ENCODE measurements at regions not wholly inside any gene's neighbourhood (a gene's known extent, or its start where the extent isn't known, plus 50 kb on each side); places are given as distances from the start of the nearest gene placed in this dataset.
A peak's percentile ranks its signal among the peaks of the same experiment; 100 is the strongest.
"Not testable (repeated sequence)": the region's sequence is repeated elsewhere in the genome, so short reads cannot be mapped to it uniquely, and the experiment has no call there.

- no peak overlapping the region for H3K4me3 ChIP-seq (ENCODE audit: low read depth, low read length)
- DNase-seq (ENCODE audit: low read depth), result no peak
- no peak for TF ChIP-seq CTCF (conservative IDR thresholded peaks at IDR 0.05; ENCODE audit: low read depth, low read length)
Observed at GRCh38 chr1:99501871-99502270, 144.0 kb upstream of the PALMD start.

DNA sequence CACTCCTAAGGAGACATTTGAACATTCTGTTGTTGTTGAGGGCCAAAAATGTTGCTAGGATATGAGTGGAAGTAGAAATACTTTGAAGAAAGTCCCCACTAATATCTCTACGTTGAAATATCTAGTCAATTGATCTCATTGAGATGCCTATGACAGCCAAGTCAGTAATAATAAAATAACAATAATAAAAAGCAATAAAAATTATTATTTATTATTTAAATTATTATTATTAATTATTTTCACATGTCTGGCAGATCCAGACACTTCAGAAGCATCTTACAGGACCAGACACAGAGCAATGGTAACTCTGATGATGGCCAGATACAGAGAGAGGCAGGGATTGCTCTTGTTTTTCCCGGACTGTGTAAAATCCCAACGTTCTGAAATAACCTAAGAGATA is 143.5 kb upstream of the PALMD start:
- H3K4me3 ChIP-seq (ENCODE audit: low read depth, low read length), result no peak overlapping the region
- TF ChIP-seq CTCF (conservative IDR thresholded peaks at IDR 0.05; ENCODE audit: low read depth, low read length), result no peak
- DNase-seq (ENCODE audit: low read depth), result no peak

DNA sequence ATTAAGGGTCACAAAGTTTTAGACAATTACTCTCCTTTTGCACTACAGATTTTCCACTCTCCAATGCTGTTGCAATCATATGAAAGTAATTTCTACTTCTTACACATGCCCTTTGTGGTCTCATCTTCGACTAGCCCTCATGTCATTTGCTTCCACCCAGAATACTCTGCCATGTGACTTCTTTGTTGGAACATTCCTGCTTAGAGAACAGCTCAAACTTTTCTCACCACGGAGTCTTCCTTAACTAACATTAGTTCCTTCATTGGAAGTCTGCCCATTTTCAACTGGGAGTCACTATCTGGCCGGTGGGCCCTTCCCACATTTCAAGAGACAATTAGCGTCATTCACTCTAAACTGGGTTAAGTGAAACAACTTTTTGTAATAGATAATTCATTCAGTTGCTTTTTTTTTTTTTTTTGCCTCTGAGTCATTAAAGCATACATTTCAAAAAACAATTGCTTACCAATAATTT is 142.6 kb upstream of the PALMD start:
- peak; percentile 93 for DNase-seq (ENCODE audit: low read depth)
- H3K4me3 ChIP-seq (ENCODE audit: low read depth, low read length), result no peak overlapping the region
- TF ChIP-seq CTCF (conservative IDR thresholded peaks at IDR 0.05; ENCODE audit: low read depth, low read length), result no peak

DNA sequence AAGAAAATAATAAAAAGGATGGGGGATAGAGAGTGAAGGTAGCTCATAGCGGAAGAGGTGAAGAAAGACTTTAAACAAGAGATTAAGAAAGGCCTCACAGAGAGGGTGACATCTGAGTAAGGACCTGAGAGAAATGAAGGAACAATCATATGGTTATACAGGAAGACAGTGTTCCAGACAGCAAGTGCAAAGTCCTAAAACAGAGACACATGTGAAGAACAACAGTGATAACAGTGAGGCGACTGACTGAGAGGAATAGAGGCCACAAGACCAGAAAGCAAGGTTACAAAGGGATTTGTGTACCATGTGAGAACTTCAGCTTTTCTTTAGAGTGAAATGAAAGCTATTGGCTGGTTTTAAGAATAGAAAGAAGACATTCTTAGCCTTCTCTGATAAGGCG is 141.6 kb upstream of the PALMD start:
- TF ChIP-seq CTCF (conservative IDR thresholded peaks at IDR 0.05; ENCODE audit: low read depth, low read length), result no peak
- no peak for DNase-seq (ENCODE audit: low read depth)
- no peak overlapping the region for H3K4me3 ChIP-seq (ENCODE audit: low read depth, low read length)

DNA sequence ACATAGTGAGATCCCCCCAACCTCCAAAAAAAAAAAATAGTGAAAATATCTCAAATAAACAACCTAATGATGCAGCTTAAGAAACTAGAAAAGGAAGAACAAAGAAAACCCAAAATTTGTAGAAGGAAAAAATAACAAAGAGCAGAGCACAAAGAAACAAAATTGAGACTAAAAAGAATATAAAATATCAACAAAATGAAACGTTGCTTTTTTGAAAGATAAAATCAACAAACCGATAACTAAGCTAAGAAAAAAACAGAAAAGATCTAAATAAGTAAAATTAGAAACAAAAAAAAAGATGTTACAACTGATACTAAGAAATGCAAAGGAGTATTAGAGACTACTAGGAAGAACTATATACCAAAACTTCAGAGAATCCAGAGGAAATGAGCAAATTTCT is 139.3 kb upstream of the PALMD start:
- no peak overlapping the region for H3K4me3 ChIP-seq (ENCODE audit: low read depth, low read length)
- DNase-seq (ENCODE audit: low read depth), result no peak
- TF ChIP-seq CTCF (conservative IDR thresholded peaks at IDR 0.05; ENCODE audit: low read depth, low read length), result no peak

GRCh38 chr1:99507446-99507845 is 138.5 kb upstream of the PALMD start:
- not testable (repeated sequence) for H3K4me3 ChIP-seq (ENCODE audit: low read depth, low read length); DNase-seq (ENCODE audit: low read depth)

DNA sequence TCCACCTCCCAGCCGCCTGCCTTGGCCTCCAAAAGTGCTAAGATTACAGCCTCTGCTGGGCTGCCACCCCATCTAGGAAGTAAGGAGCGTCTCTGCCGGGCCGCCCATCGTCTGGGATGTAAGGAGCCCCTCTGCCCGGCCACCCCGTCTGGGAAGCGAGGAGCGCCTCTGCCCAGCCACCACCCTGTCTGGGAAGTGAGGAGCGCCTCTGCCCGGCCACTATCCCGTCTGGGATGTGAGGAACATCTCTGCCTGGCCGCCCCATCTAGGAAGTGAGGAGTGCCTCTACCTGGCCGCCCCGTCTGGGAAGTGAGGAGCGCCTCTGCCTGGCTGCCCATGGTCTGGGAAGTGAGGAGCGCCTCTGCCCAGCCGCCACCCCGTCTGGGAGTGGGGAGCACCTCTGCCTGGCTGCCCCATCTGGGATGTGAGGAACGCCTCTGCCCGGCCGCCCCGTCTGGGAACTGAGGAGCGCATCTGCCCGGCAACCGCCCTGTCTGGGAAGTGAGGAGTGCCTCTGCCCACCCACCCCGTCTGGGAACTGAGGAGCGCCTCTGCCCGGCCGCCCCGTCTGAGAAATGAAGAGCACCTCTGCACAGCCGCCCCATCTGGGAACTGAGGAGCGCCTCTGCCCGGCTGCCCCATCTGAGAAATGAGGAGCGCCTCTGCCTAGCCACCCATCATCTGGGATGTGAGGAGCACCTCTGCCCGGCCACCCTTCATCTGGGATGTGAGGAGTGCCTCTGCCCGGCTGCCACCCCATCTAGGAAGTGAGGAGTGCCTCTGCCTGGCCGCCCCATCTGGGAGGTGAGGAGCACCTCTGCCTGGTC is 137.8 kb upstream of the PALMD start:
- DNase-seq (ENCODE audit: low read depth), result no peak
- H3K4me3 ChIP-seq (ENCODE audit: low read depth, low read length), result no peak overlapping the region
- no peak for TF ChIP-seq CTCF (conservative IDR thresholded peaks at IDR 0.05; ENCODE audit: low read depth, low read length)

GRCh38 chr1:99508733-99509445 is 137.0 kb upstream of the PALMD start:
- DNase-seq (ENCODE audit: low read depth); H3K4me3 ChIP-seq (ENCODE audit: low read depth, low read length): not testable (repeated sequence)

DNA sequence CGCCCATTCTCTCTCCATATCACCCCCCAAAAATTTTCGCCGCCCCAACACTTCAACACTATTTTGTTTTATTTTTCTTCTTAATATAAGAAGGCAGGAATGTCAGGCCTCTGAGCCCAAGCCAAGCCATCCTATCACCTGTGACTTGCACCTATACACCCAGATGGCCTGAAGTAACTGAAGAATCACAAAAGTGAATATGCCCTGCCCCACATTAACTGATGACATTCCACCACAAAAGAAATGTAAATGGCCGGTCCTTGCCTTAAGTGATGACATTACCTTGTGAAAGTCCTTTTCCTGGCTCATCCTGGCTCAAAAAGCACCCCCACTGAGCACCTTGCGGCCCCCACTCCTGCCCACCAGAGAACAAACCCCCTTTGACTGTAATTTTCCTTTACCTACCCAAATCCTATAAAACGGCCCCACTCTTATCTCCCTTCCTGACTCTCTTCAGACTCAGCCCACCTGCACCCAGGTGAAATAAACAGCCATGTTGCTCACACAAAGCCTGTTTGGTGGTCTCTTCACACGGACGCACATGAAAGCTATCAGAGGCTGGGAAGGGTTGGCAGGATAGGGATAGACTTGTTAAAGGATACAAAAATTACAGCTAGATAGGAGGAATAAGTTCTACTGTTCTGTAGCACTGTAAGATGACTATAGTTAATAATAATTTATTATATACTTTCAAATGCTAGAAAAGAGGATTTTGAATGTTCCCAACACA is 130.9 kb upstream of the PALMD start:
- DNase-seq (ENCODE audit: low read depth); H3K4me3 ChIP-seq (ENCODE audit: low read depth, low read length): not testable (repeated sequence)

All from choroid plexus epithelial cell (primary cell).